OCI-LY1 (cell line): ENCODE measurements at regions not wholly inside any gene's neighbourhood (a gene's known extent, or its start where the extent isn't known, plus 50 kb on each side); places are given as distances from the start of the nearest gene placed in this dataset.

Experiments used
- H2AFZ ChIP-seq: fragments of 200-600 bp; sonication (generic), shearing (Covaris generic); 2 replicates; pipeline ENCODE4 v1.6.0; 2014; ENCODE audit warnings: antibody characterized with exemption, mild to moderate bottlenecking, low read length
- H3F3A ChIP-seq: fragments of 200-600 bp; sonication (generic), shearing (Covaris generic); 2 replicates; pipeline ENCODE4 v1.6.0; 2014; ENCODE audit warnings: mild to moderate bottlenecking, antibody characterized with exemption, low read length, moderate library complexity; ENCODE audit not compliant: insufficient read depth
- H3K27ac ChIP-seq: fragments of 200-600 bp; sonication (generic); 2 replicates; pipeline ENCODE4 v1.5.1; 2014; ENCODE audit warnings: low read length, mixed run types, mild to moderate bottlenecking, low read depth; ENCODE audit not compliant: poor library complexity, severe bottlenecking
- H3K27me3 ChIP-seq: fragments of 200-600 bp; sonication (generic); 2 replicates; pipeline ENCODE4 v1.6.0; 2014; ENCODE audit warnings: antibody characterized with exemption, mild to moderate bottlenecking, low read length, moderate library complexity; ENCODE audit not compliant: insufficient read depth
- H3K36me3 ChIP-seq: fragments of 200-600 bp; sonication (generic); 2 replicates; pipeline ENCODE4 v1.6.1; 2014; ENCODE audit warnings: mild to moderate bottlenecking, antibody characterized with exemption, low read length, moderate library complexity, mixed read lengths; ENCODE audit not compliant: insufficient read depth
- H3K4me1 ChIP-seq: fragments of 200-600 bp; sonication (generic); 2 replicates; pipeline ENCODE4 v1.5.1; 2014; ENCODE audit warnings: mild to moderate bottlenecking, low read length, moderate library complexity; ENCODE audit not compliant: insufficient read depth, severe bottlenecking
- H3K4me2 ChIP-seq: fragments of 200-600 bp; sonication (generic), shearing (Covaris generic); 2 replicates; pipeline ENCODE4 v1.6.1; 2014; ENCODE audit warnings: low read length
- H3K4me3 ChIP-seq: fragments of 200-600 bp; sonication (generic); 2 replicates; pipeline ENCODE4 v1.5.1; 2014; ENCODE audit warnings: low read length, low read depth, mild to moderate bottlenecking, mixed read lengths; ENCODE audit not compliant: poor library complexity, severe bottlenecking
- H3K79me2 ChIP-seq: fragments of 200-600 bp; shearing (Covaris generic); 2 replicates; pipeline ENCODE4 v1.6.1; 2016; ENCODE audit warnings: mixed run types, low read length, mixed read lengths; ENCODE audit not compliant: insufficient read depth
- H3K9ac ChIP-seq: fragments of 200-600 bp; sonication (generic), shearing (Covaris generic); 2 replicates; pipeline ENCODE4 v1.6.1; 2014; ENCODE audit warnings: mild to moderate bottlenecking, low read length, mixed read lengths
- H3K9me2 ChIP-seq: fragments of 200-600 bp; sonication (generic), shearing (Covaris generic); 2 replicates; pipeline ENCODE4 v1.6.1; 2014; ENCODE audit warnings: low read depth, mild to moderate bottlenecking, low read length, mixed read lengths
- H3K9me3 ChIP-seq: fragments of 200-600 bp; shearing (Covaris generic); 2 replicates; pipeline ENCODE4 v1.6.1; 2014; ENCODE audit warnings: low read length, mixed read lengths
- H4K20me1 ChIP-seq: fragments of 200-600 bp; sonication (generic), shearing (Covaris generic); 2 replicates; pipeline ENCODE4 v1.6.0; 2016; ENCODE audit warnings: mild to moderate bottlenecking, low read length; ENCODE audit not compliant: insufficient read depth
- EZH2 ChIP-seq: fragments of 200-600 bp; sonication (generic), shearing (Covaris generic); IDR thresholded peaks from 2 replicates; pipeline ENCODE4 v1.8.0; 2017; ENCODE audit warnings: borderline replicate concordance, mixed run types, mild to moderate bottlenecking, antibody characterized with exemption, low read length, moderate library complexity, mixed read lengths
- TF ChIP-seq, protein P1 (sequence below): fragments of 200-600 bp; sonication (generic), shearing (Covaris generic); IDR thresholded peaks from 2 replicates; pipeline ENCODE4 v1.5.1; 2017; ENCODE audit warnings: mild to moderate bottlenecking, antibody characterized with exemption, low read length, moderate library complexity, mixed read lengths

- no peaks in the 10 kb centered on the region for H3K79me2 ChIP-seq
Measured at GRCh38 chr19:30703645-30704044, 331.5 kb downstream of the ZNF536 start.

DNA sequence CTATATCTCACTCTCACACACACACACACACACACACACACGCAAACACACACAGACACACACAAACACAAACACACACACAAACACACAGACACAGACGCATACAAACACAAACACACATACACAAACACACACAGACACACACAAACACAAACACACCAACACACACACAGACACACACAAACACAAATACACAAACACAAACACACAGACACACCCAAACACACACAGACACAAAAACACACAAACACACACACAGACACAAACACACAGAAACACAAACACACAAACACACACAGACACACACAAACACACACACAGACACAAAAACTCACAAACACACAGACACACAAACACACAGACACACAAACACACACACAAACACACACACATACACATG is 329.0 kb downstream of the ZNF536 start:
- Histone ChIP-seq H3K27me3 (no peaks in the 10 kb centered on the region), H3K9ac (no peak overlapping the region), H2AFZ (no peak overlapping the region), H3K9me2 (no peaks in the 10 kb centered on the region), H3K4me2 (no peak overlapping the region), H3K9me3 (no peaks in the 10 kb centered on the region), H3K4me3 (no peak overlapping the region), H4K20me1 (no peaks in the 10 kb centered on the region), H3K4me1 (no peaks in the 10 kb centered on the region), H3K27ac (no peak overlapping the region), H3F3A (no peaks in the 10 kb centered on the region), H3K36me3 (no peaks in the 10 kb centered on the region), H3K79me2 (no peaks in the 10 kb centered on the region)
- no peak for TF ChIP-seq EZH2
- TF ChIP-seq, protein P1, sequence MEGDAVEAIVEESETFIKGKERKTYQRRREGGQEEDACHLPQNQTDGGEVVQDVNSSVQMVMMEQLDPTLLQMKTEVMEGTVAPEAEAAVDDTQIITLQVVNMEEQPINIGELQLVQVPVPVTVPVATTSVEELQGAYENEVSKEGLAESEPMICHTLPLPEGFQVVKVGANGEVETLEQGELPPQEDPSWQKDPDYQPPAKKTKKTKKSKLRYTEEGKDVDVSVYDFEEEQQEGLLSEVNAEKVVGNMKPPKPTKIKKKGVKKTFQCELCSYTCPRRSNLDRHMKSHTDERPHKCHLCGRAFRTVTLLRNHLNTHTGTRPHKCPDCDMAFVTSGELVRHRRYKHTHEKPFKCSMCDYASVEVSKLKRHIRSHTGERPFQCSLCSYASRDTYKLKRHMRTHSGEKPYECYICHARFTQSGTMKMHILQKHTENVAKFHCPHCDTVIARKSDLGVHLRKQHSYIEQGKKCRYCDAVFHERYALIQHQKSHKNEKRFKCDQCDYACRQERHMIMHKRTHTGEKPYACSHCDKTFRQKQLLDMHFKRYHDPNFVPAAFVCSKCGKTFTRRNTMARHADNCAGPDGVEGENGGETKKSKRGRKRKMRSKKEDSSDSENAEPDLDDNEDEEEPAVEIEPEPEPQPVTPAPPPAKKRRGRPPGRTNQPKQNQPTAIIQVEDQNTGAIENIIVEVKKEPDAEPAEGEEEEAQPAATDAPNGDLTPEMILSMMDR = no peak

More at GRCh38 chr19:30703645-30704044, 331.5 kb downstream of the ZNF536 start:
- no peak for TF ChIP-seq EZH2
- TF ChIP-seq, protein P1 = no peak
- Histone ChIP-seq H2AFZ (no peak overlapping the region), H3K4me1 (no peaks in the 10 kb centered on the region), H3K9ac (no peak overlapping the region), H3K9me2 (no peaks in the 10 kb centered on the region), H3K4me3 (no peak overlapping the region), H4K20me1 (no peaks in the 10 kb centered on the region), H3K36me3 (no peaks in the 10 kb centered on the region), H3F3A (no peaks in the 10 kb centered on the region), H3K27ac (no peak overlapping the region), H3K4me2 (no peak overlapping the region), H3K9me3 (no peaks in the 10 kb centered on the region), H3K27me3 (no peaks in the 10 kb centered on the region)

- Histone ChIP-seq H4K20me1 (no peaks in the 10 kb centered on the region), H3K79me2 (no peaks in the 10 kb centered on the region), H3F3A (no peaks in the 10 kb centered on the region), H3K9me2 (no peaks in the 10 kb centered on the region), H3K36me3 (no peaks in the 10 kb centered on the region), H3K27ac (no peak overlapping the region), H3K27me3 (no peaks in the 10 kb centered on the region), H2AFZ (no peak overlapping the region), H3K4me3 (no peak overlapping the region), H3K9ac (no peak overlapping the region), H3K9me3 (no peaks in the 10 kb centered on the region), H3K4me2 (no peak overlapping the region), H3K4me1 (no peaks in the 10 kb centered on the region)
- TF ChIP-seq EZH2 = no peak
- TF ChIP-seq, protein P1 = no peak
Measured at GRCh38 chr19:30699871-30700280, 327.7 kb downstream of the ZNF536 start.
